ENCODE measurements at regions not wholly inside any gene's neighbourhood (a gene's known extent, or its start where the extent isn't known, plus 50 kb on each side); places are given as distances from the start of the nearest gene placed in this dataset.
"Not testable (repeated sequence)": the region's sequence is repeated elsewhere in the genome, so short reads cannot be mapped to it uniquely, and the experiment has no call there.

DNA sequence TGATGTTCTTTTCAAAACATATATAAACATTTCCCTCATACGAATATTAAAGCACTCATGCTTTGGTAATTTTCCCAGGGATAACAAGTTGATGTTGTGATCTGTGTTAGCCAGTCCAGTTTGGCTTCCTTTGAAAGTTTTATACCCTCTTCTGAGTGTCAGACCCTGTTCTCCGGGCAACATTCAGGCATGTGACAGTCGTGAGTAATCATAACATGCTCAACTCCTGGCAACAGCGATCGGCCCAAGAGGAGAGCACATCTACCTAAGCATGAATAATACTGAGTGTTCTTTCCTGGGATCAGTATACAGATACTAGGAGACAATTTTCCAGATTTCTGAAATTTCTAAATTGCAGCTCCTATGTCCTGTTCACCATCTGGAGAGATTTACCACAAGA is 1086.4 kb downstream of the CDH8 start:
- DNase-seq = no peak

DNA sequence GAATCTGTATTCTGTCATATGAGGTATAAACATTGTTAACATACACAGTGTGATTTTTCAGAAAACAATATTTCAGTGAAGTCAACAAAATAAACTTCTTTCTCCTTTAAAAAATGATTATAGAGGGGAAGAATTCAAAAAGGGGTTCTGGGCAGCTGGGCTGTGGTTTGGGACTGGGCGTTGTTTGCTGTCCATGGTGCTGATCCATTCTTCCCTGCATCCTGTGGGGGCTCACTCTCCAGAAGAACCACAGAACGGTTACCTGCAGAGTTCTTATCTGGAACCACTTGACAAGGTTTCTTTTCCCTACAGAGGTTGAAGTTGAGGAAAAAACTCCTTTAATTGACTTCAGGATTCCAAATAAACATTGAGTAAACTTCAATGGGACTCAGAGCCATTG is 1091.0 kb downstream of the CDH8 start:
- no peak for DNase-seq

DNA sequence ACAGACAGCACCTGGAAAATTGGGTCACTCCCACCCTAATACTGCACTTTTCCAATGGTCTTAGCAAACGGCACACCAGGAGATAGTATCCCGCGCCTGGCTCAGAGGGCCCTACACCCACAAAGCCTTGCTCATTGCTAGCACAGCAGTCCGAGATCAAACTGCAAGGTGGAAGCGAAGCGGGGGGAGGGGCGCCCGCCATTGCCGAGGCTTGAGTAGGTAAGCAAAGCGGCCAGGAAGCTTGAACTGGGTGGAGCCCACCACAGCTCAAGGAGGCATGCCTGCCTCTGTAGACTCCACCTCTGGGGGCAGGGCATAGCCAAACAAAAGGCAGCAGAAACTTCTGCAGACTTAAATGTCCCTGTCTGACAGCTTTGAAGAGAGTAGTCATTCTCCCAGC is 1100.0 kb downstream of the CDH8 start:
- DNase-seq = not testable (repeated sequence)

DNA sequence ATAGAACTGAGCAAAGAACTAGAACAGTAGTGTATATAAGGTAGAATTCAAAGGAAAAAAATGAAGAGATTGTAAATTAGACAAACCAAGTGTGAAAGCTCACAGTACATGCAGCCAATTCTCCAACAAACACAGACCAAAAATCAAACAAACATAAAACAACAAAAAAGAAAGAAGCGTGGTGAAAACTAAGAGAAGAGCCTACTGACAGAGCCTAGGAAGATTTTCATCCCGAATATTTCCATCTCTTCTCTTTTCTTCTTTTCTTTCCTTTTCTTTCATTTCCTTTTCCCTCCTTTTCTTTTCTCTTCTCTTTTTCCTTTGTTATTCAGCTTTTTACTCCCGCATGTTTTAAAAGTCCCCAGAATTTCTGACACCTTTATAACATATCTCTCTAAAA is 1103.6 kb downstream of the CDH8 start:
- no peak for DNase-seq

DNA sequence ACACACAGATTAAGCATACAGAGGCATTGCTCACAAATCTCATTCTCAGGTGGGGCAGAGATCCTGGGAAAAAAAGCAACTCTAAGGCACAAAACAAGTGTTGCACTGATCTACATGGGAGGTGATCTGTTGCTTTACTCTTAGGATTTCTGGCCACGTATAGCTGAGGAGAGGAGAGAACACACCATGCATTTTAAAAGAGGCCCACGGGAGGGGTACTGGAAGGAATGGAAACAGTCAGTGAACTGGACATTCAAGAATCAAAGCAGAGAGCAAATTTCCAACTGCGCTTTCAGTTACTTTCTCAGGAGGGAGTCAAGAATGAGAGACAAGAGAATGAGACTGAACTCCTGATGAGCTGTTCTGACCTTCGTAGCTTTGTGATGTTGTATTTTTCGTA is 1105.9 kb downstream of the CDH8 start:
- DNase-seq = no peak

DNA sequence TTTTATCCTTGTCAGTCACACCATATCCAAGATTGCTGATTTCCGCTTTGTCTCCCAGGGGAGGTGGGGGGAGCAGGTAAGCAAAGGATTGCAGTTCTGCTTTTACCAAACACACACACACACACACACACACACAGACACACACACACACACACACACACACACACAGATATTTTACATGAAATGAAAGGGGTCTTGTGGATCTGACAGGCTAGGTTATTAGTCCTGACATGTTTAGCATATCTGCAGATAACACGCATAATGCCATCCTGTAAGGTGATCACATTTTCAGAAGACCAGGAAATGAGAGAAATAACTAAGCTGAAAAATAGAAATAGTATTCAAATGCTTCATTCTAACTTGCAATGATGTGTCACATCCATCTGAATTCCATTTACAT is 1113.3 kb downstream of the CDH8 start:
- no peak for DNase-seq

DNA sequence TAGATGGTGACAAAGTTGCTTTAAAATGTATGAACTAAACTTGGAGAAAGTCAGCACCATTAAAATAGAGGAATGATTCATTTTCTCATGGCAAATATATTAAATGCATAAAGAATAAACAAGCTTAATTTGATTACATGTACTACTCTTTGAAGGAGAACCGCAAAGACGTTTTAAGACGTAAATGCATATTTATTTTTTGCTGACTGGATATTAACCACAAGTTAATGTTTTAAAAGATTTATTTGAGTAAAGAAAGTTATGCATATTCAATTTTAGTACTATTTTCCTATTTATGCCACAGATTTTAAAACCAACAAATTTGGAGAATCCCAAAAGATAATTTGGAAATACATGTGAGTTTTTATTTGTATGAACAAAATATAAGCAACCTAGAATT is 1121.9 kb downstream of the CDH8 start:
- DNase-seq = no peak

DNA sequence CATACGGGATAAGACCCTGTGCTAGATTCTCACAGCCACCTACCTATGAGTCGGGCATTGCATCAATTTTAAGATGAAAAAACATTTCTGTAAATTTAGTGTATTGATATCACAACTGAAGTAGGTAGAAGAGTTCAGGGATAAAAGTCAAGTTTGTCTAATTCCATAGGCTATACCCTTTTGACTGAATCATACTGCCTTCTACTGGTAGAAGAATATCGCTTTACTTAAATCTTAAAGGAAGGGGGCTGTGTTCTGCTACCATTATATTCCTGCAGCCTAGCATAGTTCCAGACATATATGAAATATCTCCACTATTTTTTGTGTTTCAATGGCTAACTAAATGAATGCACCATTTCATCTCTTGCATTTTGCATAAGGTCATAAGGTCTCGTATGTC is 1128.6 kb downstream of the CDH8 start:
- no peak for DNase-seq

DNA sequence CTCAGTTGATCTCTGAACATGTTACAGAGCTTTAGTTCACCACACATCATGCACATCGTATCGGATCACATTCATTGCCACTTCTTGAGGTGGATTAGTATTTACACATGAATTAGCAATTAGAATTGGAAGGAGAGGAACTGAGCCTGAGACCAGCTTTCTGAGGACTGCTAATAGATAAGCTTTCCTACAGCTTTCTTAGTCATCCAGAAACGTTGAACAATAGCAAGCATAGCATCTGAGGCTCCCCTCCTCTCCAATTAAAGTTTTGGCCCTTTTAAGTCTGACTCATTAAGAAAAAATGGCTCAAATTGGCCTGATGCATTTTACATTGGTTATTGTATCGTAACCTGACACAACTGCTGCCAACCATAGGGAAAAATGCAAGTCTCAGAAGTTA is 1130.4 kb downstream of the CDH8 start:
- DNase-seq = no peak

DNA sequence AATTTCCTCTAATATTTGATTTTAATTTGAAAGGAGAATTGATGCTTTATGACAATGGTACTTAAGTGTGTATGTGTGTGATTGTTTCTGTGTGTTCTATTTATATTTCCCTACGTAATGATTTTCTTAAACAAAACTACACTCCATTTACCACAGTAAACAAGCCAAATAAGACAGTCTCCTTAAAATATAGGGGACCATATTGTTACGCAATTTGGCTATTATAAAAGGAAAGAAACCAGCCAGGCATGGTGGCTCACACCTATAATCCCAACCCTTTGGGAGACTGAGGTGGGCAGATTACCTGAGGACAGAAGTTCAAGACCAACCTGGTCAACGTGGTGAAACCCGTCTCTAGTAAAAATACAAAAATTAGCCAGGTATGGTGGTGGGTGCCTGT is 1134.1 kb downstream of the CDH8 start:
- DNase-seq = no peak

DNA sequence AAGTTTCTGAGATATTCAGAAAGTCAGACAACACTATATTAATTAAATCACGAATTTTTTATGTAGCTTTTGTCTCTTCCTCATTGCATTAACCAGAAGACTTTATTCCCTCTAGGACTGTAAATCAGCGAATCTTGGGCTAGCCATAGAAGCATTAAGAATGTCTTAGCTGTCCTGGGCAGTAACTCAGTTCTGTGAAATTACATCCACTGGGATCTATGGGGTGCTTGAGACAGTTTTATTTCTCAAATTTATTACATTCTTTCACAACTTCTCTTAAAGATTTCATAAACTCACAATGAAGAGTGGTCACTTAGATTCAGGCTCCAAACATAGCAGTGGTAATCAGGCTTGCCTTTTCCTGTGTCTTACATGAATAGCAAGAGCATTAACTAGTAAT is 1153.4 kb downstream of the CDH8 start:
- DNase-seq = no peak

DNA sequence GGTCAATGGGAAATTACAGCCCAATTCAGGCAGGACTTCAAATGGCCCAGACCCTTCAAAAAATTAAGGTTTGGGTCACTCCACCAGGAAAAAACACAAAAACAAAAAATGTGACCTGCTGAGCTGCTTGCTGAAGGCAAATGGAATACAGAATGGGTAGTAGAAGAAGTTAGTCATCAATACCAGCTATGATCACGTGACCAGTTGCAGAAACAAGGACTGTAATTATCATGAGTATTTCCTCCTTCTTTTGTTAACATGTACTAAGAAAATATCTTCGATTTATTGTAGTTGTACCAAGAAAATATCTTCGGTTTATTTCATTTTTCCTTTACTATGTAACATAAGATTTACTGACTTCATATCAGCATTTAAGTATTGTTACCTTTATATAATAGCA is 1183.6 kb downstream of the CDH8 start:
- DNase-seq = no peak

DNA sequence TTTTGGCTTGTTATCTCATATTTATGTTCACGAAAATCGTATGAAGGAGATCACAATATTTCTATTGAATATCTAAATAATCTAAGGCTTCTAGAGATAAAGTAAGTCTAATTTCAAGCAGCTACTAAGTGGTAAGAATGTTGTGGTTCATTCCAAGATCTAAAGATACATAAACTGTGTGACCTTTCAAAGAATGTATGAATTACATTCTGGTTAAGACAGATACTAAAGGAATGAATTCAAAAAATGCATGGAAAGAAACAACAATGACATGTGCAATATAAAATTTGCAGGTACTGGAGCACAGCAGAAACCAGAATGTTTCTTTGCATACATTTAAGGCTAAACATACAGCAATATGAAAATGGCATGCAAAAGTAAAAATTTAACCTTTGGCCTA is 1214.6 kb downstream of the CDH8 start:
- no peak for DNase-seq

DNA sequence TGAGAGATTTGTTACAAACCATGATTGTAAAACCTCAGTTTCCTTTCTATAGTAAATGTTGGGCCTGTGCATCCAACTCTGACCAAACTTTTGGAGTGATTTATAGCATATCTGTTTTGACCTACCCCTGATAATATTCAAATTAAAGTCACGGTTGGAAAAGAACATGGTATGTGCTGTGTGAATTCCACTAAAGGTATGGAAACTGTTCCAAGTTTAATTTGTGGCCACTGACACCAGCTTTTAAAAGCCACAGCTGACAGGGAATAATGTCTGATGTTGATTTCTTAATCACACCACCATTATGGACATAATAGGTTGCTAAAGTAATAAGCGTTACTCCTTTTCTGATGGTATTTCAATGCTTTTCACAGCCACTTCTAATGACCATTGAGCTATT is 1215.9 kb downstream of the CDH8 start:
- no peak for DNase-seq

DNA sequence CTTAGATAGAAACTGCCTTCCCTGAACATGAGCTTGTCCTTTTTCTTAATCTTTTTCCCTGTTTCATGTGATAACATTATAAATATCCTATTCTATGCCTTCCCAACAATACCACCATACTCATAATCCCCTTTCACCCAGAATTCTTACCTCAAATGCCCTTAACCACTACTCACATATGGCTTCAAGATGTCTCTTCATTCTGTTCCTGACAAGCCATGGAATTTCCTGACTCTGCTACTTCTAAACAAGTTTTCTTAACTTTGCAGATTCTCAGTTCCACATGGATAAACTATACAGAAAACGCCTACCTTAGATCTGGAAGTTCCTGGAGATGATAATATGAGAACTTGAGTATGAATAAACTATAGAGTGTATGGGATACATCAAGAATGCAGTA is 1217.8 kb downstream of the CDH8 start:
- DNase-seq = no peak

DNA sequence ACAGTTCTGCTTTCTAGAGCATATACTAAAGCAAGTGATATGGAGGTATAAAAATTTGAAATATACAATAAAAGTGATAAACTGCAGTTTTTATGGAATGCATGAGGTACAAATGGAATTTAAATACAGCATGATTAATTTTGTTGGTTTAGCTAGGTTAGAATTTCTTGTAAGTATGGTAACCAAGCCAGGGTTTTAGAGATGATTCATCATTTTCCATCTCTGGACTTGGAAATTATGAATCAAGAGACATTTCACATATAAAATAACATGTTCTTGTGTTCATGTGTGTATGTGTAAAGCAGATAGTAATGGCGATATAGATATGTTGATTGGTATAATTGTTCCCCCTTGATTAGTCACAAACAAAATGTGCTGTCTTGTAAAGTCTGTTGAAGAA is 1219.8 kb downstream of the CDH8 start:
- DNase-seq = no peak

DNA sequence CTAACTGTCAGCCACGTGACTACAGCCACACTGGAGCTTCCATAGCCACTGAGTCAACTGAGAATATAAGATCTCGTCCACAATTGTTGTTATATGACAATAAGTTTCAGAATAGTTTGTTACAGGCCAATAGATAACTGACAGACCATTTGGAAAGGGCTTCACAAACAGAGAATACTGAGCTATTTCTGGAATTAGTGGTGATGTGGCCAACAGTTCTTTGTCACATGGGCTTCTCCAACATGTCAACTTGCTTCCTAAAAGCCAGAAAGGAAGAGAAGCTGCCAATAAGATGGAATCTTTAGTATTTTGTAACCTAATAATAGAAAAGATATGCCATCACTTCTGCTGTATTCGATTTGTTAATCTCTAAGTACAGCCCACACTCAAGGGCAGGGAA is 1220.4 kb downstream of the CDH8 start:
- DNase-seq = no peak

DNA sequence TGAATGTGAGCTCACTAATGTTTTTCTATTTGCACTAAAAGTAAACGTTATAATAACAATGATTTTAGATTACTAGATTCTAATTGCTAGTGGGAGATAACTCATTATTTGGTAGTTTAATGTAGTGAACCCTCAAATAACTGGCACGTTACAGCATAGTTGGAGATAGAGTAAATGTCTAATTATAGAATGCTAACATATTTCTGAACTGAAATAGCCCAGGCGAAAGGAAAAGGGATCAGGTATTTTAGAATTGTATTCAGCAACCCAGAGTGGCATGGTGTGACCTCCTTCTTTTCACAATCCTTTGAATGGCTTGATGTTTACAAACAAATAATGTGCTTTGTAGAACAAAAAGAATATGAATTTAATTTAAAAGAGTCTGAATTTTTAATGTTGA is 1221.2 kb downstream of the CDH8 start:
- DNase-seq = no peak

DNA sequence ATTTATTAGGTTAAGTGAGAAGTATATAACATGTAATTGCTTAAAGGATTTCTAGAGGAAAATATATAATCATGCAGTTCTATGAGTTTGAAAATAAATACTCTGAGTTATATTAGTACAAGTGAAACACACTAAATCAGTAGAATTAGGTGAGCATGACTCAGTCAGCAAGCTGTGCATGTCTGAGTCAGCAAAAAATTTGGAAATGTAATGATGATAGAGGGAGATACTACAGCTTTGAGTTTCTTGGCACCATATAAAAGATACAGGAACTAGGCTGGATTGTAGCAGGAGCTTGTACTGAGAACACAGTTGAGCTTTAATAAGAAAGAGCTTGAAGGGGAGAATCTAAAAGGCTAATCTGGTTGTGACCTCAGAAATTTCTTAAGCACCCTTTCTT is 1224.6 kb downstream of the CDH8 start:
- DNase-seq = no peak

DNA sequence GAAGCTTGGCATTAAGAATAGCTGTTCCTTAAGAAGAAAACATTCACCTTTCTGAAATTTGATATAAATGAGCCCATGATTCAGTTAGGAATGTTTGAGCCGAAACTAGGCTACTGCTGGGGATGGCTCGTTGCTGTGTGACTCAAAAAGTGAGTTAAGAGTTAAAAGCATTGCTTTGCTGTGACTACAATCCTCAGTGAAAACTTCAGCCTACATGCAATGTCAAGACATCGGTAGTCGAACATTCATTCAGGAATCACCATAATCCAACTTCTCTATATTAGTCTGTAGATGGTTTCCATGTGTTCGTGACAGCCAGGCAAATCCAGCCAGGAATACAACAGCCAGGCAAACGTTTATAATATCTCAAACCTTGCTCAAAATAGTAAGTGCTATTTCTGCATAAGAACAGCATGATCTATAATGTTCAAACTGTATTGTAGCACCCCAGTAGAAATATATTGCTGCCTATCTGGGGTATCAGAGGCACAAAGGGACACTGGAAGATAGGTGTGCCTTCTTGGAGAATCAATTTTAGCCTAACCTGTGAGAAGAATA is 1225.1 kb downstream of the CDH8 start:
- DNase-seq = no peak

DNA sequence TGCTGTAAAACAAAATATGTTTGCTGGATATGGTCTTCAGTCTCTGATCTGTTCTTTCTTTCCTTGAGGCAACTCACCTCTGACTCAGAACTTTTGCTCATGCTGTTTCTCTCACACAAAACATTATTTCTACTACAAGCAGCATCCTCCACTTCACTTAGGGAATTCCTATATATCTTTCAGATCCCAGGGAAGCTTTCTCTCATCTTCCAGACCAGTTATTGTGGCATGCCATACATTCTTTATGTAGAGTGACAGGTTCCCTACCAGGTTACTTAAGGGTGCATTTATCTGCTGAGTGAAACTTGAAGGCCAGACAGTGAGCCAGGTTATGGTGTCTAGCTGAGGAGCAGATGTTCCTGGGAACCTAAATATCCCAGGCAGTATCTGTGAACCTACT is 1226.0 kb downstream of the CDH8 start:
- DNase-seq = no peak

DNA sequence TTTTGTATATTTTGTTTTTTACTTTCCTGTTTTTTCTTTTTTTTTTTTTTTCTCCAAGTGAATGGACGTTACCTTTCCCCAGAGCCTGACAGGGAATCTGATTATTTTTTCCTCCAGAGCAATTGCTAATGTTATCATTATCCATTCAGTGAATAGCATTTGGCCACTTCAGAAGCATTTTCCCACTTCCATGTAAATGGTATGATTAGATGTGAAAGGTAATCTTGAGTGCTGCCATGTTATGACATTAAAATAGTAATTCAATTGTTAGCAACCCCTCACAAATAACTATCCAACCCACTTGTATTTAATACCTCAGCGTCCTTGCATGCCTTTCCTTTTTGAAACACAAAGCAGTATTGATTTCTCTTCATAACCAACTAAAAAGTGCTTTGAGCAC is 1243.8 kb downstream of the CDH8 start:
- DNase-seq = peak; percentile 80

DNA sequence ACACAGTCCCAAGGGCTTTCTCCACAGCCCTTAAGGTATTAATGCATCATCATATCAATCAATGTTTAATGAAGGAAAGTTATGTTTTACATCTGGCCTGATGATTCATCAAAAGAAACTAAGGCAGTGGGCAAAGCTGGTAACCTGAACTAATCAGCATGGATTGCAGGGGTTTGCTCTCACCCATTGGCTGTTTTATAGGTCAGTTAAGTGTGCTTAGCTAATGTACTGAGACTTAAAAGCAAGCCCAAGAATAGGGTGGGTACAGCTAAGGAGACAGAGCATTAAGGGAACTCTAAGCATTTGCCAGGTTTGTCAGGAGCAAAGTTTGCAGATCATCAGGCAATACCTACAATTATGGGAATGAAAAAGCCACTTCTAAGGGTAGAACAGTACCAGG is 1247.6 kb downstream of the CDH8 start:
- DNase-seq = no peak

DNA sequence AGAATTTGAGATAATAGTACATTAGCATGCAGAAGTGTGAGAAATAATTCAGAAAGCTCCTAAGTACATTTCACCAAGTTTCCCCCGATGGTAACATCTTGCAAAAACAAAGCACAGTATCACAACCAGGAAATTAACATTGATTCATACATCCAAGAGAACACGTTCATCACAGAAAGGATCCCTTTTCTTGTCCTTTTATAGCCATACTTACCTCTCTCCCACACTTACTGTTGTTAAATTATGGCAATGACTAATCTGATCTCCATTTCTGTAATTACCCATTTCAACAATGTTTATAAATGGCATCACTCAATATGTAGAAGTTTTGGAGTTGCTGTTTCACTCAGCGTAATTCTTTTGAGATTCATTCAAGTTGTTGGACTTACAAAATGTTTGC is 1260.0 kb downstream of the CDH8 start:
- no peak for DNase-seq

DNA sequence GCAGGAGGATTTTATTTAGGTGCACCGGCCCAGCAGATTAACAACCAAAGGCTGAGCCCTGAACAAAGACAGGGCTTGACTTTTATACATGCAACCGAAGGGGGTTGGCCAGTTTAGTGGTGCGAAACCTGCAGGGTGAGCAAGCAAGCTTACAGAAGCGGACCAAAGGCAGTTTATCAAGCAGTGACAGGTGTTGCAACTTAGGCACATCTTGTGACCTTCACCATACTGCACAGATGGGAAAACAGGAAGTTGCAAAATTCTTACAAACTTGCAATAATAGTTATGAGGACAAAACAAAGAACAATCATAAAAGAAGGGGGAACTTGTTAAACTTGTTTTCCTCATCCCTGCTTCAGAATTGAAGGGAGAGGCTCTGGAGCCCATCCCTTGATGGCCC is 1265.1 kb downstream of the CDH8 start:
- no peak for DNase-seq

DNA sequence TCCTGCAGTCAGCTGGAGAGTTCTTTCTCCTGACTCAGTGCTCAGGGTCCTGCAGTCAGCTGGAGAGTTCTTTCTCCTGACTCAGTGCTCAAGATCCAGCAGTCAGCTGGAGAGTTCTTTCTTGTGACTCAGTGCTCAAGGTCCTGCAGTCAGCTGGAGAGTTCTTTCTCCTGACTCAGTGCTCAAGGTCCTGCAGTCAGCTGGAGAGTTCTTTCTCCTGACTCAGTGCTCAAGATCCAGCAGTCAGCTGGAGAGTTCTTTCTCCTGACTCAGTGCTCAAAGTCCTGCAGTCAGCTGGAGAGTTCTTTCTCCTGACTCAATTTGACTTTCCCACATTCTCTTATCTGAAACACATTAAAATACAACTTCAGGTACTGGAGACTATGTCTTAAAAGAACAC is 1265.9 kb downstream of the CDH8 start:
- DNase-seq = not testable (repeated sequence)

All from NCI-H1105 treated with DMSO at 0.1 percent for 48 hours (cell line).